ENCODE measurements at regions not wholly inside any gene's neighbourhood (a gene's known extent, or its start where the extent isn't known, plus 50 kb on each side); places are given as distances from the start of the nearest gene placed in this dataset.

- Histone ChIP-seq H2BK12ac (ENCODE audit: low read depth, low read length) (no peak overlapping the region), H2BK120ac (replicated peaks; ENCODE audit: low read depth, low read length) (no peak overlapping the region), H4K20me1 (replicated peaks in 1 of 2; ENCODE audit: control insufficient read depth in 1 of 2, insufficient read depth in 2 of 2, low read length in 2 of 2) (no peaks in the 10 kb centered on the region), H3K27ac (ENCODE audit: low read depth, low read length) (no peak overlapping the region), H3K4ac (replicated peaks; ENCODE audit: insufficient read length, low read depth, low read length) (no peak overlapping the region), H4K8ac (ENCODE audit: extremely low read depth, insufficient read depth, low read length) (no peak overlapping the region), H3K56ac (replicated peaks; ENCODE audit: insufficient read length, low read depth, low read length) (no peak overlapping the region), H2BK15ac (ENCODE audit: low read length) (no peak overlapping the region), H4K5ac (ENCODE audit: insufficient read length, low read depth, low read length) (no peak overlapping the region), H3K23me2 (ENCODE audit: low read depth, low read length) (no peaks in the 10 kb centered on the region), H3K79me1 (ENCODE audit: low read depth, low read length) (no peaks in the 10 kb centered on the region), H2BK20ac (ENCODE audit: low read length) (no peak overlapping the region), H4K91ac (replicated peaks; ENCODE audit: insufficient read length, low read length) (no peak overlapping the region), H3K4me1 (replicated peaks in 1 of 4; ENCODE audit: control insufficient read depth in 3 of 4, insufficient read depth in 4 of 4, low read length in 3 of 4) (no peaks in the 10 kb centered on the region; a peak in 2 of 7 replicates), H3K27me3 (replicated peaks in 1 of 4; ENCODE audit: control insufficient read depth in 3 of 4, extremely low read depth in 1 of 4, insufficient read depth in 3 of 4, low read length in 3 of 4) (peaks cover 0 to 3% (median 0%) of the 10 kb centered on the region in 4 experiments; a peak in 1 of 7 replicates), H2AK5ac (ENCODE audit: low read depth, low read length) (no peak overlapping the region), H2BK5ac (ENCODE audit: low read depth, low read length) (no peak overlapping the region), H3K4me2 (ENCODE audit: insufficient read depth in 1 of 2, low read depth in 2 of 2, low read length in 2 of 2) (no peak overlapping the region), H2AFZ (ENCODE audit: low read length) (no peak overlapping the region), H3K79me2 (ENCODE audit: control insufficient read depth in 1 of 2, insufficient read depth in 2 of 2, low read length in 2 of 2) (no peaks in the 10 kb centered on the region), H3K14ac (ENCODE audit: insufficient read length) (no peak overlapping the region), H3K9ac (replicated peaks in 1 of 4; ENCODE audit: extremely low read depth in 1 of 4, low read depth in 3 of 4, low read length in 3 of 4) (no peak overlapping the region), H3K9me3 (ENCODE audit: insufficient read depth in 2 of 2, low read depth in 1 of 2, low read length in 1 of 2) (no peaks in the 10 kb centered on the region), H3K36me3 (ENCODE audit: control insufficient read depth in 2 of 4, insufficient read depth in 4 of 4, low read length in 3 of 4) (no peaks in the 10 kb centered on the region), H3K18ac (ENCODE audit: extremely low read depth, low read length) (no peak overlapping the region), H3K23ac (ENCODE audit: insufficient read length) (no peak overlapping the region), H3K4me3 (ENCODE audit: extremely low read depth in 1 of 4, insufficient read depth in 2 of 4, low read depth in 3 of 4, low read length in 4 of 4) (no peak overlapping the region)
- no peak for DNase-seq (ENCODE audit: low read depth in 1 of 2, low spot score in 2 of 2)
- no peak for FAIRE-seq
- ChIA-PET CTCF (ENCODE audit: partially characterized antibody) (interaction anchor here (0.8 to 2.0 kb wide), 5 partner anchors 9 to 452 kb away, joined by 3 to 6 read pairs (median 4); no protein-coding TSS in a partner anchor), POLR2A (ENCODE audit: partially characterized antibody) (no interaction called here)
- 91% methylated on average over 10 of the region's 10 CpGs; no CpG with 5 or more reads in 1 of the 2 experiments for WGBS, 2 experiments (ENCODE audit: extremely low coverage in 1 of 2, insufficient coverage in 1 of 2, insufficient read length in 1 of 2, insufficient replicate concordance in 2 of 2, low coverage in 1 of 2, low lambda C conversion rate in 2 of 2, missing lambda C conversion rate in 1 of 2)
- TF ChIP-seq POU5F1 (IDR thresholded peaks at IDR 0.05; ENCODE audit: low read depth, low read length) (no peak), JUND (IDR thresholded peaks at IDR 0.05; ENCODE audit: low read length) (no peak), ATF3 (IDR thresholded peaks at IDR 0.05; ENCODE audit: insufficient read depth, low read depth, low read length) (no peak), KDM1A (IDR thresholded peaks at IDR 0.05; ENCODE audit: borderline replicate concordance, low read length) (no peak), MAX (IDR thresholded peaks at IDR 0.05) (no peak), BRCA1 (IDR thresholded peaks at IDR 0.05; ENCODE audit: low read depth, low read length) (no peak), JUN (IDR thresholded peaks at IDR 0.05; ENCODE audit: low read depth, low read length) (no peak), TEAD4 (IDR thresholded peaks at IDR 0.05; ENCODE audit: low read depth, low read length) (no peak), USF2 (IDR thresholded peaks at IDR 0.05; ENCODE audit: low read length) (no peak), FOSL1 (IDR thresholded peaks at IDR 0.05; ENCODE audit: insufficient read depth, low read depth, low read length) (no peak), GTF2F1 (IDR thresholded peaks at IDR 0.05; ENCODE audit: borderline replicate concordance, low read depth, low read length) (no peak), HDAC2 (IDR thresholded peaks at IDR 0.05; ENCODE audit: borderline replicate concordance in 1 of 2, low read depth in 2 of 2, low read length in 2 of 2) (no peak), PHF8 (conservative IDR thresholded peaks at IDR 0.05; ENCODE audit: low read depth, low read length) (no peak)
Measured at GRCh38 chr2:235138339-235138738, 186.5 kb downstream of the SH3BP4 start.
